Right ventricle myocardium inferior (tissue), 1 donor: ENCODE measurements at regions not wholly inside any gene's neighbourhood (a gene's known extent, or its start where the extent isn't known, plus 50 kb on each side); places are given as distances from the start of the nearest gene placed in this dataset.

Source experiments
- ATAC-seq: fragments of 200-7000 bp; cut with Tn5 transposase; one replicate; pipeline ENCODE4 v1.9.1; 2020; ENCODE audit warnings: mild to moderate bottlenecking, moderate library complexity
- DNase-seq: peaks from one replicate; pipeline ENCODE4 v3.0.0; 2021; ENCODE audit errors: missing footprints
- intact Hi-C: fragments of 100-400 bp; cut with DNase I; formaldehyde crosslinking; loops from one replicate; pipeline ENCODE4 v1.11.0; 2022
- donor health status: DM: no; HTN: yes; CAD: no; lungs with severe emphysema.

DNA sequence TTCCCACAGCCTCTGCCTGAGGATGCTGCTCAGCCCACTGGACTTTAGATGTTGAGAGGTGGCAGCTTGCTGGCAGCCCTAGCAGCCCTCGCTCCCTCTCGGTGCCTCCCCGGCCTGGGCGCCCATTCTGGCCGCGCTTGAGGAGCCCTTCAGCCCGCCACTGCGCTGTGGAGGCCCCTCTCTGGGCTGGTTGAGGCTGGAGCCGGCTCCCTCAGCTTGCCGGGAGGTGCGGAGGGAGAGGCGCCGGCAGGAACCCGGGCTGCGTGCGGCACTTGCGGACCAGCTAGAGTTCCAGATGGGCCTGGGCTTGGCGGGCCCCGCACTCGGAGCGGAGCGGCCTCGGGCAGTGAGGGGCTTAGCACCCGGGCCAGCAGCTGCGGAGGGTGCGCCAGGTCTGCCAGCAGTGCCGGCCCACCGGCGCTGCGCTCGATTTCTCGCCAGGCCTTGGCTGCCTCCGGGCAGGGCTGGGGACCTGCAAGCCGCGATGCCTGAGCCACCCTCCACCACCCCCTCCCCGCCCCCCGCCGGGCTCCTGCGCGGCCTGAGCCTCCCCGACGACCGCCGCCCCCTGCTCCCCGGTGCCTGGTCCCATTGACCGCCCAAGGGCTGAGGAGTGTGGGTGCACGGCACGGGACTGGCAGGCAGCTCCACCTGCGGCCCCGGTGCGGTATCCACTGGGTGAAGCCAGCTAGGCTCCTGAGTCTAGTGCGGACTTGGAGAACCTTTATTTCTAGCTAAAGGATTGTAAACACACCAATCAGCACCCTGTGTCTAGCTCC, 446.2 kb downstream of the INSC start:
- no peak for DNase-seq
- ATAC-seq, result no peak
- intact Hi-C loops, result no loop called here

DNA sequence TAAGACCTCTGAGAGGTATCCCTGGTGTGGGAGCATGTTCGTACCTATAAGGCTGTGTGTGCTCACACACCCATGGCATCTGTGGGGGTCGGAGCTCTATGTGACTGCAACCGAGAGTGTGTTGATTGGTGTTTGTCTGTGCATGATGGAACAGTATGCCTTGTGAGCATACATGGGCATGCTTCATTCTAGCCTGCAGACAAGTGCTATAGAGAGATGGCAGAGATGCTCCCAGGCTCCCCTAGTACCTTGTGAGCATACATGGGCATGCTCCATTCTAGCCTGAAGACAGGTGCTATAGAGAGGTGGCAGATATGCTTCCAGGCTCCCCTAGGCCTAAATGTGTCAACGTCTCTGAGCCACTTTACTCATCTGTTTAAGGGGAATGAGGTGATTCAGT, 447.5 kb downstream of the INSC start:
- intact Hi-C loops, result no loop called here
- ATAC-seq, result no peak

DNA sequence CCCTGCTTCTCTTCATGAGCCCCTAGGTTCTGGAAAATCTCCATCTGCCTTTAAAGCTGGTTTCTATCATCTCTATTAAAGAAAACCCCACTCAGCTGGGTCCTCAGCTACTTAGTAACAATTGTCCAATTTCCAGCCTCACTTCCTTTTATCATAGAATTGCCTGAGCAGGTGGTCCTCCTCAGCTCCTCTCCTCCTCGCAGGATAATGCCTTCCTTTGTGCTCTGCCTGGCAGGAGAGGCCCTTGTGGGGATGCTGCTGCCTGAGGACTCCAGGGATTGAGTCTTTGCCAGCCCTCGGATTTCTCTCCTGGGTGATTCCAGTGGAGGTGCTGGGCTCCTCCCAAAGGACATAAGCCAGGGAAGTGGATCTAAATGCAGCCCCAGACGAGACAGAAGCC, 448.3 kb downstream of the INSC start:
- DNase-seq (no peak), ATAC-seq (no peak)
- intact Hi-C loops, result no loop called here

More for the DNA sequence above, 447.5 kb downstream of the INSC start:
- DNase-seq, result no peak

DNA sequence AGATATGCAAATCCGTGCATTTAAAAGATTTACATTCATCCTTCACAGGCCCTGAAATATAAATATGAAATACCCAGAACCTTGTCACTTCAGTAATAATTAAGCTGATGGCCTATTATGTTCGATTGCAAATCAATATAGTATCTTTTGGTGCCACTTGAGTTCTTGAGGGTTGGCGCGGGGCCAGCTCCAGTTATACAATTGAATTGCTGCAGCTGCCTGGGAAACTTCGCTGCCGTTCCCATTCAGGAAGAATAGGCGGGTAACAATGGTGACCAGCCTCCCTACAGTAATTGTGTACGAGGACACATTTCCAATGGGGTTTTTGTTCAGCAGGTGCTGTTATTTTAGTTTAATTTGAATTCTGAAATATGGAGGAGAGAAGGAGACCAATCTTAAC, 451.2 kb downstream of the INSC start:
- no peak for ATAC-seq
- intact Hi-C loops, result no loop called here
- no peak for DNase-seq

DNA sequence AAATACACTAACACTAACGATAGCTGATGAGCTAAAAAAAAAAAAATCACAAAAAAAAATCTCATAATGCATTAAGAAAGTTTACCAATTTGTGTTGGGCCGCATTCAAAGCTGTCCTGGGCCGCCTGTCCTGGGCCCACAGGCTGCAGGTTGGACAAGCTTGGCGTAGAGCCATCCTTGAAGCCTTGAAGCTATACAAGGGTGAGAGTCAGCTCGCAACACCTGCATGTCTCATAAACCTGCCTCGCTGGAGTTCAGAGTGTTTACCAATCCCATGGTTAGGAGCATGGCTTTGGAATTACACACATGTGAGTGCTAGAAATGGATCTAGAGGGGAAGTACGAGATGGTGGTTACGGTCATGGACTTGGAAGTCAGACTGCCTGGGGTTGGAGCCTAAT, 453.7 kb downstream of the INSC start:
- DNase-seq (no peak), ATAC-seq (no peak)
- intact Hi-C loops, result no loop called here

DNA sequence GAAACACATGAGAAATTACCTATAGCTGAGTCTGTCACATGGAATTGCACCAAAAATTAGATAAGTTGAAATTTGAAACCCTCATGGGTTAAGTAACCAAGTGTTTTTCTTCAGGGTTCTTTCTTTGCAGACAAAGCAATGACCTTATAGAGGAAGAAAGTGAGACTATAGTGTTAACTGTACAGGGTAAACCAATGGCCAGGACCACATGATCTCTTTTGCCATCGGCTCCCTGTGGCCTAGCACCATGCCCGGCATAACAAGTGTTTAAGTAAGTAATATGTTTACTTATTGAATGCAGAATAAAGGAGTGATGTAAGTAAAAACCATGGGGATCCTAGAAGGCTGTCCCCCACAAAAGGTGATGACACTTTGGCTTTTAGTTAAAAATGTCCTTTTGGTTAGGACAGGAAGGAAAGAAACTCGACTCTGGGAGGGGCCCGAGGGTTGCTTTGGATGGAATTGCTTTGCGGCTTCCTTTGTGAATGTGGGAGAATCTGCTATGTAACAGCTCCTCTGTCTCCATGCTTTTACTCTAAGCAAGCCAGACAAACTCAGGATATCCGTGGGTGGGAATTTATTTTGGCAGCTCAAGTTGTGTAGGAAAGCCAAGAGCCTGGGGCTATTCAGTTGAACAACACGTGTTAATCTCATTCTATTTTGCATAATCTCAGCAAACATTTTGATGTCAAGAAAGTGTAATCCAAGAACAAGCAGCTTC, 454.7 kb downstream of the INSC start:
- intact Hi-C loops, result no loop called here
- ATAC-seq (peak; percentile 86), DNase-seq (no peak)

DNA sequence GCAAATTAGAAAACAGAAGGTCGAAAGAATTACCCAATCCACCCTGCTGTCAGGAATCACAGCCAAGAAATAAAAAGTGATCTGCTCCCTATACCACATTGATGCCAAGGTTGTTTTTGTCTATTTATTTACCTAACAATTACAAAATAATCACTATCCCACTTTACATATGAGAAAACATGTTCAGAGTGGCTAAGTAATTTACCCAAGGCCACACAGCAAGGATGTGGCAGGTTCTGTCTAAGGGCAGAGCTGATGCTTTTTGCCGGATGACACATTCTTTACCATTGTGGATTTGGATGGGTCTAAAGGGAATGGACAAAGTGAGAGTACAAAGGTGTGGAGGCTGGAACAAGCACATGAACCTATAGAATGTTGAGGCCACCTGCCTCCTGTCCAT, 460.7 kb downstream of the INSC start:
- ATAC-seq, result no peak
- intact Hi-C loops, result no loop called here
- DNase-seq, result no peak

- ATAC-seq (no peak), DNase-seq (no peak)
- intact Hi-C loops, result no loop called here
Measured at GRCh38 chr11:15576769-15577168, 462.0 kb downstream of the INSC start.

GRCh38 chr11:15577519-15577918, 462.8 kb downstream of the INSC start:
- intact Hi-C loops, result no loop called here
- ATAC-seq (no peak), DNase-seq (no peak)

DNA sequence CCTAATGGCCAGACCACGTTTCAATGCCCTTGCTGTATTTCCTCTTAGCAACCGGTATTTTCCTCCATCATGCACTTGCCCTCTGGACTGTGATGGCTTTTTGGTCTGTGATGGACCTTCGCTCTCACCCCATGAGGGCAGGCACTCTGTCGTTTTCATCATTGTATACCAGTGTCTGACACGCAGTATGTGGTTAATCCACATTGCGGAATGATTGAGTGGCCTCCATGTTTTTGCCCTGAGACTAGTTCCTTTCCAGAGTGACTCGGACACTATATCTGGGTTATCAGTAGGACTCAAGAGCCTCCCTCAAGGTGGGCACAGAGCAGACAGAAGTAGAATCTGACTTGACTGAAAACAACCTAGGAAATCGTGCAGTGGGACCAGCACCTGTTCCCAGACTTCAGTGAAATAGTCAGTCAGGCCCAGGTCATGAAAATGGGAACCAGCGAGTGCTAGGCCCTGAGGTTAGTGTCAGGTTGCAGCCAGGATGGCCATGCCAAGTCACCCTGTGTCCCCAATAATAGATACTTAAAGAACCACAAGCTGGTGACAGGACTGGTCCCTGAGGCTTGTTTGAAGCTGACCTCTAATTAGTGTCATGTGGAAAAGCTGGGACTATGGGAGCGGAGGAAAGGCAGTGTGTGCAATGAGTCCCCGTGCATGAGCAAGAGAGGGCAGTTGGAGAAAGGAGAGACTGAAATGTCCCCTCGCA, 464.7 kb downstream of the INSC start:
- intact Hi-C loops, result no loop called here
- ATAC-seq (no peak), DNase-seq (no peak)

GRCh38 chr11:15580056-15580774, 465.5 kb downstream of the INSC start:
- intact Hi-C loops, result no loop called here
- DNase-seq, result no peak
- ATAC-seq, result no peak

- intact Hi-C loops, result no loop called here
- ATAC-seq (no peak), DNase-seq (no peak)
Measured at GRCh38 chr11:15580775-15581095, 466.0 kb downstream of the INSC start.

- intact Hi-C loops, result no loop called here
- no peak for ATAC-seq
- DNase-seq, result no peak
Measured at GRCh38 chr11:15584158-15584557, 469.4 kb downstream of the INSC start.

GRCh38 chr11:15585602-15586331, 471.0 kb downstream of the INSC start:
- peak; percentile 57 for ATAC-seq
- DNase-seq, result no peak
- intact Hi-C loops, result no loop called here

DNA sequence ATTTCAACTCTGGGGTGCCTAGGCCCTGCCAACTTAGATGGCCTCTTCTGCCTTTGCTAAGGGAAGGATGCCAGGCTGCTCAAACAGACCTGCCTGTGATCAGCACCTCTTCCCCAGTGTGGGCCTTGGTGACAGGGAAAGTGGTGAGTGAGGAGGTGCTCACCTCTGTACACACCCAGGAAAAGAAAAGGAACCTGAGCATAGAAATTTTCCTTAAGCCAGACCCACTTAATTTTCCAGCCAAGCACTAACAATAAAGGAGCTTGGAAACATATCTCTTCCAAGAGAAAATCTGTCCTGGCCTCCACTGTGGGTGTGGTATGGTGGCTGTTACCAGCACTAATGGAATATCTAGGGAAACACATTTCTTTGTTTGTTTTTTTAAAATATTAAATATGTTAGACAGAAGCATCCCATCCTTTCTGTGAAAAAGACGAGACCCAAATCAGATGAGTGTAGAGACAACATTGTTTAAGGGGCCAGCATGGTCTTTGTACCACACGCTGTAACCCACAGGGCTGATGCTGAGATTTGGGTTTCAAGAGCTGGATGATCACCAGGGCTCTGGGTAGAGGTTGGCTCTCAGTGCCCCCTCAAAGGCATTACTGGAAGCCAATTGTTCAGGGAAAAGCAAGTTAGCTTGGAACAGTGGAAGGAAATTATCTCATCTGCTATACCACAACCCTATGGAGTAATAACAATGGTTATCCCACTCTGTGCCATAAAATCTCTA, 472.2 kb downstream of the INSC start:
- DNase-seq (no peak), ATAC-seq (no peak)
- intact Hi-C loops, result no loop called here

DNA sequence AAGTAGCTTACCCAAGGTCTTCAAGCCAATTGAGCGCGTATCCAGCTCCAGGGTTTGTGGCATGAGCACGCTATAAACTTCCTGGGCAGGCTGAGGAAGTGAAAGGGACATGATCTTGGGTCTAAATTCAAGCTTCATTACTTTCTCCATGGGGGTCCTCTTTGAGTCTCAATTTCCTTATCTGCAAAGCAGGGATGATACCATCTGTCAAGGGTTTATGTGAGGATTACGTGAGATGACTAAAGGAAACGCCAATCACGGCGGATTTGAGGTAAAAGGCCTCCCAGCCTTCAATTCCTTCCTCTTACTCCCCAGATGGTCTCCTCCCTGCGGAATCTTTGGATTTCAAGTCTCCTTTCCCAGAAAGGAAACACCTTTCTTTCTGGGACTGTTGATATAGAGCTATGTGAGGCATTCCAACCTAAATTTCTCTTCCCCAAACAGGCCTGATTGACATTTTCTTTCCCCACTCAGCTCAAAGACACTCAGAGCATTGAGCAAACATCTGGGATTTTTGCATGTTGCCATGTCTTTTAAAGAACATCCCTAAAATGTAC, 474.4 kb downstream of the INSC start:
- intact Hi-C loops, result no loop called here
- ATAC-seq, result no peak
- DNase-seq, result no peak

DNA sequence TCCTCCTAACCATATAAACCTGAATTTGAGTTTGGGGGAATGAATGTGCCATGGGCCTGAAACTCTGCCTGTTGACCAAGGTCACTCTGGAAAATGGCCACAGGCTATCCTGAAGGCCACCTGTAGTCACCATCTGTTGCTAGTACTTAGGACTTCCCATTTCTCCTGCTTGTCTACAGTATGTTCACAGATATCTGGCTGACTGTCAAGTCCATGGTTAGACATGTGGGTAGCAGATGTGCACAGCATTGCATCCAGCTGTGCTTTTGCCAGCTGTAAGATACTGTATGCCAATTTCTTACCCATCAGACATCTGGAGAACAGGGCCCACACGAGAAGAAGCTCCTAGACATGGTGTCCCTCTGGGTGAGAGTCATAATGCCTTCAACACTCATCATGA, 475.4 kb downstream of the INSC start:
- intact Hi-C loops, result no loop called here
- ATAC-seq, result no peak
- DNase-seq, result no peak

DNA sequence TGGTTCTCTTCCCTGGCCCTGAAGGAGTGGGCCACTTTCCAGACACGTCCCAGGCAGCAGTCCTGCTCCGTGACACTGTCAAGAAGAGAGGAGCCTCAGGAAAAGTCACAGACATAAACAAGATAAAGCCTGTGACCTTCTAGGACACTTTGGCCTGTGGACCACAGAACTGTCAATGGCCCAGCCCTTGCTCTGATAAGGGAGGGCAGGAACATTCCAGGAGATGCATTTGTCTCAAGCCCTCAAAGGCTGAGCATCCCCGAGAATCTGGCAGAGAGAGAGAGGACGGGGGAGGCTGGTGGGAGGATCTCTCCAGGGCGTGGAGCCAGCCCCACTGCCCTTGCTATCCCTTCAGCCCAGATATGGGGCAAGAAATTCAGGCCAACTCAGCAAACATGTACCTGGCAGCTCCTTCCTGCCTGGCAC, 476.4 kb downstream of the INSC start:
- intact Hi-C loops, result no loop called here
- ATAC-seq (peak; percentile 76), DNase-seq (no peak)
